DND-41 (cell line): ENCODE measurements at regions not wholly inside any gene's neighbourhood (a gene's known extent, or its start where the extent isn't known, plus 50 kb on each side); places are given as distances from the start of the nearest gene placed in this dataset.

Experiments used
- ATAC-seq: fragments of 200-7000 bp; cut with Tn5 transposase; 3 replicates; pipeline ENCODE4 v1.9.1; 2021; ENCODE audit warnings: low read depth; ENCODE audit not compliant: insufficient read depth
- DNase-seq: peaks from one replicate; pipeline ENCODE4 v3.0.0-alpha.2; 2020
- H2AFZ ChIP-seq: 2 replicates; pipeline ENCODE4 v1.6.0; 2012; ENCODE audit warnings: low read depth, low read length
- H3K27ac ChIP-seq: 2 replicates; pipeline ENCODE4 v1.5.1; 2012; ENCODE audit warnings: low read length, inconsistent platforms
- H3K27me3 ChIP-seq: fragments of 200-600 bp; sonication (generic); 2 replicates; pipeline ENCODE4 v1.6.0; 2012; ENCODE audit warnings: low read length, mild to moderate bottlenecking, inconsistent platforms; ENCODE audit not compliant: insufficient read depth, poor library complexity
- H3K36me3 ChIP-seq: 2 replicates; pipeline ENCODE4 v1.5.1; 2012; ENCODE audit warnings: low read length, inconsistent platforms; ENCODE audit not compliant: insufficient read depth
- H3K4me1 ChIP-seq: 2 replicates; pipeline ENCODE4 v1.5.1; 2012; ENCODE audit warnings: mild to moderate bottlenecking, low read length; ENCODE audit not compliant: insufficient read depth
- H3K4me2 ChIP-seq: 2 replicates; pipeline ENCODE4 v1.6.0; 2012; ENCODE audit warnings: mild to moderate bottlenecking, moderate library complexity, low read length, inconsistent platforms; ENCODE audit not compliant: insufficient read depth
- H3K4me3 ChIP-seq, 2 experiments: fragments of 200-600 bp in 1 of 2; shearing (Covaris generic) in 1 of 2; 2 replicates each; pipeline ENCODE4 v1.5.1; 2012 to 2016; ENCODE audit warnings: inconsistent platforms in 2 of 2, low read length in 2 of 2, mild to moderate bottlenecking in 2 of 2, low read depth in 1 of 2, moderate library complexity in 1 of 2
- H3K79me2 ChIP-seq: 2 replicates; pipeline ENCODE4 v1.6.0; 2012; ENCODE audit warnings: low read length, inconsistent platforms; ENCODE audit not compliant: insufficient read depth
- H3K9ac ChIP-seq: 2 replicates; pipeline ENCODE4 v1.6.0; 2012; ENCODE audit warnings: low read depth, mild to moderate bottlenecking, inconsistent platforms, low read length, moderate library complexity
- H3K9me3 ChIP-seq: 2 replicates; pipeline ENCODE4 v1.5.1; 2012; ENCODE audit warnings: low read length, moderate library complexity, mild to moderate bottlenecking, inconsistent platforms; ENCODE audit not compliant: insufficient read depth, severe bottlenecking
- H4K20me1 ChIP-seq: 2 replicates; pipeline ENCODE4 v1.6.0; 2012; ENCODE audit warnings: low read length; ENCODE audit not compliant: insufficient read depth
- CTCF ChIP-seq: IDR thresholded peaks from 2 replicates; pipeline ENCODE4 v1.5.1; 2012; ENCODE audit warnings: borderline replicate concordance, low read length, moderate library complexity, mild to moderate bottlenecking; ENCODE audit not compliant: poor library complexity, severe bottlenecking; ENCODE audit errors: extremely low read depth
- EZH2 ChIP-seq: IDR thresholded peaks from 3 replicates; pipeline ENCODE4 v1.6.1; 2012; ENCODE audit warnings: borderline replicate concordance, low read depth, mild to moderate bottlenecking, moderate library complexity, low read length, inconsistent platforms; ENCODE audit not compliant: severe bottlenecking

GRCh38 chr10:8898745-8899330 is 844.4 kb downstream of the GATA3 start:
- no peak overlapping the region for H3K9ac ChIP-seq
- no peak overlapping the region for H3K4me3 ChIP-seq
- no peak overlapping the region for H3K4me2 ChIP-seq
- H3K4me1 ChIP-seq, result 0 out of 2 replicates have a peak, but pooled peaks cover 2% of the 10 kb centered on the region
- no peaks in the 10 kb centered on the region for H3K27me3 ChIP-seq
- no peaks in the 10 kb centered on the region for H4K20me1 ChIP-seq
- H3K36me3 ChIP-seq, result no peaks in the 10 kb centered on the region
- no peak overlapping the region for H3K27ac ChIP-seq
- TF ChIP-seq CTCF, result no peak
- no peak for TF ChIP-seq EZH2
- H2AFZ ChIP-seq, result no peak overlapping the region
- H3K79me2 ChIP-seq, result no peaks in the 10 kb centered on the region
- ATAC-seq (no peak), DNase-seq (no peak)
- no peaks in the 10 kb centered on the region for H3K9me3 ChIP-seq

GRCh38 chr10:8902926-8903325 is 848.4 kb downstream of the GATA3 start:
- H3K9ac ChIP-seq, result no peak overlapping the region
- H3K4me2 ChIP-seq, result no peak overlapping the region
- no peak overlapping the region for H3K4me3 ChIP-seq
- TF ChIP-seq EZH2, result no peak
- TF ChIP-seq CTCF, result no peak
- H4K20me1 ChIP-seq, result no peaks in the 10 kb centered on the region
- no peaks in the 10 kb centered on the region for H3K79me2 ChIP-seq
- H2AFZ ChIP-seq, result no peak overlapping the region
- DNase-seq (no peak), ATAC-seq (no peak)
- H3K36me3 ChIP-seq, result no peaks in the 10 kb centered on the region
- no peak overlapping the region for H3K27ac ChIP-seq
- no peaks in the 10 kb centered on the region for H3K9me3 ChIP-seq
- no peaks in the 10 kb centered on the region for H3K4me1 ChIP-seq
- H3K27me3 ChIP-seq, result no peaks in the 10 kb centered on the region

- Histone ChIP-seq H3K79me2 (no peaks in the 10 kb centered on the region), H3K4me2 (no peak overlapping the region), H2AFZ (no peak overlapping the region), H4K20me1 (no peaks in the 10 kb centered on the region), H3K4me3 (no peak overlapping the region), H3K27ac (no peak overlapping the region), H3K9me3 (no peaks in the 10 kb centered on the region), H3K27me3 (no peaks in the 10 kb centered on the region), H3K36me3 (no peaks in the 10 kb centered on the region), H3K4me1 (no peaks in the 10 kb centered on the region), H3K9ac (no peak overlapping the region)
- no peak for ATAC-seq
- TF ChIP-seq CTCF (no peak), EZH2 (no peak)
- no peak for DNase-seq
Measured at GRCh38 chr10:8908013-8908412, 853.5 kb downstream of the GATA3 start.
